ENCODE measurements at regions not wholly inside any gene's neighbourhood (a gene's known extent, or its start where the extent isn't known, plus 50 kb on each side); places are given as distances from the start of the nearest gene placed in this dataset.

GRCh38 chr9:10961883-10962282, 349.1 kb upstream of the PTPRD start:
- Histone ChIP-seq H2BK20ac (ENCODE audit: low read depth, low read length) (no peak overlapping the region), H2BK15ac (ENCODE audit: low read depth, low read length) (no peak overlapping the region), H4K91ac (ENCODE audit: insufficient read depth, low read depth, low read length) (no peak overlapping the region), H4K8ac (ENCODE audit: low read depth in 2 of 2, low read length in 2 of 2) (no peak overlapping the region), H3K4me1 (ENCODE audit: control insufficient read depth, insufficient read depth, low read length) (no peaks in the 10 kb centered on the region), H3K27me3 (ENCODE audit: control insufficient read depth, insufficient read depth, low read length) (no peaks in the 10 kb centered on the region), H3K14ac (replicated peaks; ENCODE audit: low read depth, low read length) (no peak overlapping the region), H3K4me2 (ENCODE audit: low read depth, low read length) (no peak overlapping the region), H3K9me3 (ENCODE audit: control insufficient read depth, insufficient read depth, low read length) (no peaks in the 10 kb centered on the region), H2BK5ac (ENCODE audit: low read depth, low read length, poor library complexity, severe bottlenecking) (no peak overlapping the region), H2AFZ (replicated peaks; ENCODE audit: low read length, poor library complexity) (no peak overlapping the region), H3K23ac (ENCODE audit: low read depth, low read length) (no peak overlapping the region), H3K36me3 (ENCODE audit: control insufficient read depth, insufficient read depth, low read length) (no peaks in the 10 kb centered on the region), H2AK9ac (replicated peaks; ENCODE audit: low read depth, low read length, poor library complexity) (no peak overlapping the region), H3K9me1 (ENCODE audit: insufficient read depth, low read length) (no peaks in the 10 kb centered on the region), H4K20me1 (ENCODE audit: insufficient read depth, low read length) (no peaks in the 10 kb centered on the region), H2AK5ac (ENCODE audit: low read depth, low read length) (no peak overlapping the region), H2BK120ac (ENCODE audit: low read depth, low read length) (no peak overlapping the region), H3K18ac (ENCODE audit: low read depth, low read length) (no peak overlapping the region), H3K56ac (ENCODE audit: extremely low read depth, insufficient read depth, low read length) (no peak overlapping the region), H4K5ac (ENCODE audit: low read depth, low read length) (no peak overlapping the region), H3K27ac (ENCODE audit: insufficient read depth, low read length) (no peak overlapping the region), H3K9ac (ENCODE audit: low read depth, low read length) (no peak overlapping the region), H3K4me3 (ENCODE audit: insufficient read depth, low read depth, low read length) (no peak overlapping the region), H3K79me1 (ENCODE audit: low read depth in 1 of 2, low read length in 2 of 2) (no peaks in the 10 kb centered on the region), H3K4ac (ENCODE audit: low read depth, low read length) (no peak overlapping the region)
- WGBS, 2 experiments (ENCODE audit: extremely low coverage in 2 of 2, insufficient read length in 1 of 2), result no CpG with 5 or more reads among the region's 4 CpGs
- DNase-seq (no peak), ATAC-seq (ENCODE audit: low read depth) (no peak)
- in situ Hi-C loops (cut with MboI; ENCODE audit: low sequenced_read_pairs) (no loop called here), intact Hi-C loops (cut with micrococcal nuclease) (no loop called here), dilution Hi-C loops (cut with HindIII; ENCODE audit: low sequenced_read_pairs, unreplicated experiment) (no loop called here)
- no TSS peak for BruUV-seq (replicated peaks)
- ChIA-PET CTCF (no interaction called here), POLR2A (ENCODE audit: unreplicated experiment) (no interaction called here)
- TF ChIP-seq MXI1 (IDR thresholded peaks at IDR 0.05; ENCODE audit: borderline replicate concordance, low read depth, low read length) (no peak), MAZ (IDR thresholded peaks at IDR 0.05; ENCODE audit: borderline replicate concordance, low read depth, low read length) (no peak), CHD1 (IDR thresholded peaks at IDR 0.05; ENCODE audit: low read depth, low read length) (no peak), FOS (IDR thresholded peaks at IDR 0.05; ENCODE audit: low read depth, low read length) (no peak), USF2 (IDR thresholded peaks at IDR 0.05; ENCODE audit: low read depth, low read length) (no peak)

Measured in IMR-90 (cell line).